ENCODE measurements at regions not wholly inside any gene's neighbourhood (a gene's known extent, or its start where the extent isn't known, plus 50 kb on each side); places are given as distances from the start of the nearest gene placed in this dataset.

GRCh38 chr1:221430152-221430960 is 311.5 kb downstream of the DUSP10 start:
- no peak for DNase-seq (ENCODE audit: low read depth in 3 of 3)

GRCh38 chr1:221431068-221431651 is 310.7 kb downstream of the DUSP10 start:
- DNase-seq (ENCODE audit: low read depth in 3 of 3), result no peak

- DNase-seq (ENCODE audit: low read depth in 3 of 3), result no peak
These were observed 309.9 kb downstream of the DUSP10 start for GRCh38 chr1:221431961-221432360.

- no peak for DNase-seq (ENCODE audit: low read depth in 3 of 3)
These were observed 306.4 kb downstream of the DUSP10 start for GRCh38 chr1:221435504-221435904.

- no peak for DNase-seq (ENCODE audit: low read depth in 3 of 3)
These were observed 304.7 kb downstream of the DUSP10 start for GRCh38 chr1:221437171-221437570.

- DNase-seq (ENCODE audit: low read depth in 3 of 3), result no peak
These were observed 304.0 kb downstream of the DUSP10 start for GRCh38 chr1:221437926-221438325.

- peak; percentile 50 to 67 (median 52) for DNase-seq (ENCODE audit: low read depth in 3 of 3)
These were observed 302.7 kb downstream of the DUSP10 start for GRCh38 chr1:221439008-221439746.

GRCh38 chr1:221439747-221440501 is 302.0 kb downstream of the DUSP10 start:
- peak in 2 of 3 donors; percentile 24 to 36 for DNase-seq (ENCODE audit: low read depth in 3 of 3)

- DNase-seq (ENCODE audit: low read depth in 3 of 3), result no peak
These were observed 301.2 kb downstream of the DUSP10 start for GRCh38 chr1:221440658-221441057.

GRCh38 chr1:221442056-221442455 is 299.8 kb downstream of the DUSP10 start:
- no peak for DNase-seq (ENCODE audit: low read depth in 3 of 3)

GRCh38 chr1:221444346-221444745 is 297.5 kb downstream of the DUSP10 start:
- no peak for DNase-seq (ENCODE audit: low read depth in 3 of 3)

GRCh38 chr1:221448585-221449175 is 293.2 kb downstream of the DUSP10 start:
- DNase-seq (ENCODE audit: low read depth in 3 of 3), result no peak

- DNase-seq (ENCODE audit: low read depth in 3 of 3), result no peak
These were observed 292.7 kb downstream of the DUSP10 start for GRCh38 chr1:221449194-221449593.

GRCh38 chr1:221449801-221450470 is 292.0 kb downstream of the DUSP10 start:
- DNase-seq (ENCODE audit: low read depth in 3 of 3), result no peak

- DNase-seq (ENCODE audit: low read depth in 3 of 3), result no peak
These were observed 290.1 kb downstream of the DUSP10 start for GRCh38 chr1:221451741-221452140.

- no peak for DNase-seq (ENCODE audit: low read depth in 3 of 3)
These were observed 287.8 kb downstream of the DUSP10 start for GRCh38 chr1:221454096-221454495.

- no peak for DNase-seq (ENCODE audit: low read depth in 3 of 3)
These were observed 285.0 kb downstream of the DUSP10 start for GRCh38 chr1:221456918-221457317.

- DNase-seq (ENCODE audit: low read depth in 3 of 3), result no peak
These were observed 284.0 kb downstream of the DUSP10 start for GRCh38 chr1:221457685-221458446.

- no peak for DNase-seq (ENCODE audit: low read depth in 3 of 3)
These were observed 283.3 kb downstream of the DUSP10 start for GRCh38 chr1:221458447-221459156.

GRCh38 chr1:221459558-221459957 is 282.3 kb downstream of the DUSP10 start:
- DNase-seq (ENCODE audit: low read depth in 3 of 3), result no peak
